Nephron (organoid): ENCODE measurements at regions not wholly inside any gene's neighbourhood (a gene's known extent, or its start where the extent isn't known, plus 50 kb on each side); places are given as distances from the start of the nearest gene placed in this dataset.
A peak's percentile ranks its signal among the peaks of the same experiment; 100 is the strongest.
"Not testable (repeated sequence)": the region's sequence is repeated elsewhere in the genome, so short reads cannot be mapped to it uniquely, and the experiment has no call there.

Experiments used
- H3K27ac Mint-ChIP-seq, 3 experiments: 2 replicates each; pipeline ENCODE4 v1.8.0; 2020; ENCODE audit warnings: mixed read lengths in 3 of 3, mild to moderate bottlenecking in 2 of 3, moderate library complexity in 1 of 3
- H3K27me3 Mint-ChIP-seq: 2 replicates; pipeline ENCODE4 v1.8.0; 2021; ENCODE audit warnings: low read depth, mild to moderate bottlenecking, moderate library complexity, mixed read lengths
- H3K36me3 Mint-ChIP-seq: 2 replicates; pipeline ENCODE4 v1.8.0; 2020; ENCODE audit warnings: low read depth, mixed read lengths
- H3K4me1 Mint-ChIP-seq: 2 replicates; pipeline ENCODE4 v1.8.0; 2020; ENCODE audit warnings: mixed read lengths
- H3K4me3 Mint-ChIP-seq, 3 experiments: 2 replicates each; pipeline ENCODE4 v1.8.0; 2020; ENCODE audit warnings: mild to moderate bottlenecking in 3 of 3, mixed read lengths in 3 of 3, moderate library complexity in 2 of 3
- H3K9me3 Mint-ChIP-seq: 2 replicates; pipeline ENCODE4 v1.8.0; 2020; ENCODE audit warnings: mixed read lengths
- CTCF ChIP-seq, 3 experiments: fragments of 200-600 bp; sonication (generic); IDR thresholded peaks; one replicate each; pipeline ENCODE4 v1.5.0; 2021; ENCODE audit warnings: antibody characterized with exemption in 3 of 3; ENCODE audit not compliant: unreplicated experiment in 3 of 3

GRCh38 chr19:30263830-30264381 lies 108.3 kb upstream of the ZNF536 start:
- peaks cover 35% of the 10 kb centered on the region for H3K4me1 Mint-ChIP-seq
- H3K36me3 Mint-ChIP-seq, result no peaks in the 10 kb centered on the region
- TF ChIP-seq CTCF (IDR thresholded peaks at IDR 0.05; ENCODE audit: unreplicated experiment in 3 of 3), result no peak
- no peak overlapping the region for H3K4me3 Mint-ChIP-seq
- H3K27me3 Mint-ChIP-seq, result peaks cover 17% of the 10 kb centered on the region
- H3K9me3 Mint-ChIP-seq, result no peaks in the 10 kb centered on the region
- H3K27ac Mint-ChIP-seq, result peak overlapping the region; percentile 7 to 33 (median 13)

GRCh38 chr19:30265918-30266317 lies 106.3 kb upstream of the ZNF536 start:
- not testable (repeated sequence) for H3K4me3 Mint-ChIP-seq, H3K9me3 Mint-ChIP-seq, H3K27ac Mint-ChIP-seq, H3K36me3 Mint-ChIP-seq, H3K27me3 Mint-ChIP-seq
- peaks cover 45% of the 10 kb centered on the region for H3K4me1 Mint-ChIP-seq

- Mint-ChIP-seq H3K4me3 (no peak overlapping the region), H3K4me1 (peaks cover 45% of the 10 kb centered on the region), H3K9me3 (no peaks in the 10 kb centered on the region), H3K27ac (no peak overlapping the region), H3K36me3 (no peaks in the 10 kb centered on the region), H3K27me3 (peaks cover 10% of the 10 kb centered on the region)
- no peak for TF ChIP-seq CTCF (IDR thresholded peaks at IDR 0.05; ENCODE audit: unreplicated experiment in 3 of 3)
These were observed 105.5 kb upstream of the ZNF536 start for GRCh38 chr19:30266687-30267086.

GRCh38 chr19:30267332-30267731 lies 104.9 kb upstream of the ZNF536 start:
- no peak overlapping the region for H3K4me3 Mint-ChIP-seq
- H3K4me1 Mint-ChIP-seq, result peaks cover 45% of the 10 kb centered on the region
- H3K9me3 Mint-ChIP-seq, result peaks cover under 1% of the 10 kb centered on the region
- H3K27me3 Mint-ChIP-seq, result peaks cover 10% of the 10 kb centered on the region
- no peaks in the 10 kb centered on the region for H3K36me3 Mint-ChIP-seq
- no peak for TF ChIP-seq CTCF (IDR thresholded peaks at IDR 0.05; ENCODE audit: unreplicated experiment in 3 of 3)
- no peak overlapping the region for H3K27ac Mint-ChIP-seq

- H3K27ac Mint-ChIP-seq, result peak overlapping the region in 2 of 3 experiments; percentile 4 to 6
- H3K4me3 Mint-ChIP-seq, result no peak overlapping the region
- H3K36me3 Mint-ChIP-seq, result no peaks in the 10 kb centered on the region
- H3K9me3 Mint-ChIP-seq, result peaks cover 10% of the 10 kb centered on the region
- peaks cover 42% of the 10 kb centered on the region for H3K4me1 Mint-ChIP-seq
- TF ChIP-seq CTCF (IDR thresholded peaks at IDR 0.05; ENCODE audit: unreplicated experiment in 3 of 3), result no peak
- H3K27me3 Mint-ChIP-seq, result peaks cover 10% of the 10 kb centered on the region
These were observed 103.6 kb upstream of the ZNF536 start for GRCh38 chr19:30268601-30269000.

- H3K27ac Mint-ChIP-seq, result no peak overlapping the region
- H3K9me3 Mint-ChIP-seq, result peaks cover 11% of the 10 kb centered on the region
- no peak overlapping the region for H3K4me3 Mint-ChIP-seq
- no peak for TF ChIP-seq CTCF (IDR thresholded peaks at IDR 0.05; ENCODE audit: unreplicated experiment in 3 of 3)
- H3K27me3 Mint-ChIP-seq, result peaks cover 10% of the 10 kb centered on the region
- peaks cover 31% of the 10 kb centered on the region for H3K4me1 Mint-ChIP-seq
- H3K36me3 Mint-ChIP-seq, result no peaks in the 10 kb centered on the region
These were observed 102.5 kb upstream of the ZNF536 start for GRCh38 chr19:30269638-30270037.
